LNCaP clone FGC (cell line): ENCODE measurements at regions not wholly inside any gene's neighbourhood (a gene's known extent, or its start where the extent isn't known, plus 50 kb on each side); places are given as distances from the start of the nearest gene placed in this dataset.

Experiments
- DNase-seq: peaks from one replicate; pipeline ENCODE4 v3.0.0-alpha.2; 2011; ENCODE audit warnings: low read depth
- H3K4me3 ChIP-seq: 2 replicates; pipeline ENCODE4 v1.5.1; 2011; ENCODE audit warnings: mild to moderate bottlenecking, low read depth, low read length, control low read depth
- TF ChIP-seq, protein P1 (sequence below): IDR thresholded peaks from 2 replicates; pipeline ENCODE4 v1.5.1; 2012; ENCODE audit warnings: mild to moderate bottlenecking; ENCODE audit not compliant: control insufficient read depth, insufficient read depth; ENCODE audit errors: extremely low read depth

DNA sequence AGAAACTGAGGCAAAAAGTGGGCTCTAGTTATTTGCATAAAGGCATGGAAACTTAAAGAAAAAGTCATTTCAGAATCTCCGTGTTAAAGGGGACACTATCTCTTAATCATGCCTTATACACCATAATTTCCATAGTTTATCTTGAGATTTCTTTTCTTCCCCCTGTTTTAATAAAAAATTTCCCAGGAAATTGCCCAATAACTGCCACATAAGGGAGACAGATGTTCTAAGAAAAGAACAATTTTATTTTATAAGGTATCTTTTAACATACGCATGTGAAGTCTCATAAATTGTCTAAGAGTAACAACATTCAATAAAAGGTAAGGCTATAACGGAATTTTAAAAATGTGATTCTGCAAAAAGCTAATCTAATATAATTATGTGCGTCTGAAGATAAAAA lies 371.3 kb downstream of the IRS2 start:
- TF ChIP-seq, protein P1, sequence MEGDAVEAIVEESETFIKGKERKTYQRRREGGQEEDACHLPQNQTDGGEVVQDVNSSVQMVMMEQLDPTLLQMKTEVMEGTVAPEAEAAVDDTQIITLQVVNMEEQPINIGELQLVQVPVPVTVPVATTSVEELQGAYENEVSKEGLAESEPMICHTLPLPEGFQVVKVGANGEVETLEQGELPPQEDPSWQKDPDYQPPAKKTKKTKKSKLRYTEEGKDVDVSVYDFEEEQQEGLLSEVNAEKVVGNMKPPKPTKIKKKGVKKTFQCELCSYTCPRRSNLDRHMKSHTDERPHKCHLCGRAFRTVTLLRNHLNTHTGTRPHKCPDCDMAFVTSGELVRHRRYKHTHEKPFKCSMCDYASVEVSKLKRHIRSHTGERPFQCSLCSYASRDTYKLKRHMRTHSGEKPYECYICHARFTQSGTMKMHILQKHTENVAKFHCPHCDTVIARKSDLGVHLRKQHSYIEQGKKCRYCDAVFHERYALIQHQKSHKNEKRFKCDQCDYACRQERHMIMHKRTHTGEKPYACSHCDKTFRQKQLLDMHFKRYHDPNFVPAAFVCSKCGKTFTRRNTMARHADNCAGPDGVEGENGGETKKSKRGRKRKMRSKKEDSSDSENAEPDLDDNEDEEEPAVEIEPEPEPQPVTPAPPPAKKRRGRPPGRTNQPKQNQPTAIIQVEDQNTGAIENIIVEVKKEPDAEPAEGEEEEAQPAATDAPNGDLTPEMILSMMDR: no peak
- DNase-seq: no peak
- H3K4me3 ChIP-seq: no peak overlapping the region

DNA sequence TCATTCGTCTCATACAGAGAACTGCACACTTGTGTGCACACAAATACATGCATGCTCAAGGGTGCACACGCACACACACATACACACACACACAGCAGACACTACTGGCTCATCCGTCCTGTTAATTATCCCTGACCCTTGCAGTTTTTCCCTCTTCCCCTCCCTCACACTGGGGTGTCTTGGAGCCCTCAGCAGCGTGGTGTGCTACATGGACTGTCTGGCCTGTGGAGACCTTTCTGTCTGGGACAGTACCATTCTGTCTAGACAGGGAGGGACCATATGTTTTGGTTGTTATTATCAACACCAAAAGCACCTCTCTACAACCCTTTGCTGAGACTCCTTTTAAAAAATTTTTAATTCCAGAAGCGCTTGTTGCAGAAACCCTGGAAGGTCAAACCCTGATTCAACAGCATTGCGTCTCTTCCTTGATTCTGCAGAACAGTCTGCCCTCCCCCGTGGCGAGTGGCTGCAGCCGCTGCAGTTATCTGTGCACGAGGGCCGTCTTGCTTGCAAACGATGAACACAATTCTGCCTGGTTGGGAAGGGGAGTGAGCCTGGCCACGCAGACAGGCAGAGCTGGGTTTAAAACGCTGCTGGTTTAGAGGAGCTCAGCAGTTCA lies 374.0 kb downstream of the IRS2 start:
- H3K4me3 ChIP-seq: no peak overlapping the region
- TF ChIP-seq, protein P1: no peak

DNA sequence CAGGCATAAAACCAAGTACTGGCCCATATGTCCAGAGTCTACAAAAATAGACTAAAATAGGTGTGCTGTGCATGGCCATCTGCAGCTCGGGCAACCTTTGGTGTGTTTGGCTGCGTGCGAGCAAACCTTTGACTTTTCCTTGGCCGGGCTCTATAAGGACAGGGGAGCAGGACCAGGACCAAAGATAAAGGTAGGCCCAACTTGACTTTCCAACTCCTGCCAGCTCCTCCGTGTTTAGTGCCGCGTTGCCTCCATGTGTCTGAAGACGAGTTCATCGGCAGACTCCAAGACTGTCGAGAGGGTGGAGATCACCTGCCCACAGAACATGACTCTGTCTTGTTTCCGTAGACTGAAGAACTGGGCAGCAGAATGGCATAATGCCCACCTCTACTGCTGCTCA lies 375.5 kb downstream of the IRS2 start:
- no peak for DNase-seq
- no peak overlapping the region for H3K4me3 ChIP-seq
- TF ChIP-seq, protein P1: no peak

More for the DNA sequence above, 374.0 kb downstream of the IRS2 start:
- peak; percentile 17 for DNase-seq

DNA sequence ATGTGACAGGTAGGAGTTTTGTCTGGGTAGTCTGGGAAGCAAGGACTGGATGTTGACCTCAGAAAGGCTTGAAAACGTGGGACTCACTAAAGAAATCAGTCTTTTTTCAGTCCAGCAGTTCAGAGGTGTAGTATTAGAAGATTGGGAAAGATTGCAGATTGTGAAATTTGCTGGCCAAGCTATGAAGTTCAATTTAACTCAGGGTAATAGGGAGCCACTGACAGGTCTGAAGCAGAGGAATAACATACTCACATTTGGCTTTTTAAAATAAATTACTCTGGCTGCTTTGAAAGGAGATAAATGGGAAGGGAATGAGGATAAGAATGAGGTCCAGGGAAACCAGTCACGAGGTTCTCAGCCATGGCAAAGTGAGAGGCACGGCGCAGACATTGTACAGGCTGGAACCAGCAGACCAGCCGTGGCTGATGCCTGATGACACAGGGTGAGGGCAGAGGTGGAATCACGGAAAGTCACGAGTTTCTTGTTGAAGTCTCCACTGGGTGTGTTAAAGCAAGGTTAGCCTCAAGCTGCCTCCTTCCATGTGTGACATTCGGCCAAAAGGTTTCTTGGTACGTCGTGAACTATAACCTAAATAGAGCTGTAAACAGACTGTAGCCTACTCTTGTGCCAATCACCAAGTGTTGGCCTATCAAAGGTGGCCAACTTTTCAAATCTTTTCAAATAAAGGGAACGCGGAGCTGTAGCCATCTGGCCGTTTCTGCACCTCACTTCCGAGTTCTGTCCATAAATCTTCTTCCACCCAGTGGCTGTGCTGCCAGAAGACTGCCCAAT lies 377.6 kb downstream of the IRS2 start:
- H3K4me3 ChIP-seq: no peak overlapping the region
- DNase-seq: no peak
- TF ChIP-seq, protein P1: no peak

DNA sequence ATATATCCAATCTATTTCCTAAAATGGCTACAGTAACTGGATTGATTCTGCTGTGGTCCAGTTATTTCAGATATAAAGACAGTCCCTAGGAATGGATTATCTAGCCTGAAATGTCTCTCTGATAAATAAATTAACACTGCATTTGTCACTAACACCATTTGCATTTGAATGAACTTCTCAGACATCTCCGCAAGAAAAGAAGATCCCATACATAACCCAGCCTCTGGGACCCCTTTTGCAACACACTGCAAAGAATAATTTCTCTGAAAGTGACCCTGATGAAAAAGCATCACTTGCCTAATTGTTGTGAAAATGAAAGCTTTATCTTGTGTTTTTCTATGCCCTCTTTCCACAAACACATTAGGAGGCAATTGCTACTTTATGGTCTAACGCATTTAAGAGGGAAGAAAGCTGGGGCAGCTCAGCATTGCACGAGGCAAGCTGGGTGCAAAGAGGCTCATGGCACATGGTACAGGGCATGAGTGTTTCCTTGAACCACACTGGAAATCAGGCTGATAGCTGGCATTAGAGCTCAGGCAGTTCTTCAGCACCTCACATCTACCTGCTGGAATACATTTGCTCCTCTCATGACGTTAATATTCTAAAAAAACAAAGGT lies 379.9 kb downstream of the IRS2 start:
- H3K4me3 ChIP-seq: no peak overlapping the region
- no peak for DNase-seq
- TF ChIP-seq, protein P1: no peak

DNA sequence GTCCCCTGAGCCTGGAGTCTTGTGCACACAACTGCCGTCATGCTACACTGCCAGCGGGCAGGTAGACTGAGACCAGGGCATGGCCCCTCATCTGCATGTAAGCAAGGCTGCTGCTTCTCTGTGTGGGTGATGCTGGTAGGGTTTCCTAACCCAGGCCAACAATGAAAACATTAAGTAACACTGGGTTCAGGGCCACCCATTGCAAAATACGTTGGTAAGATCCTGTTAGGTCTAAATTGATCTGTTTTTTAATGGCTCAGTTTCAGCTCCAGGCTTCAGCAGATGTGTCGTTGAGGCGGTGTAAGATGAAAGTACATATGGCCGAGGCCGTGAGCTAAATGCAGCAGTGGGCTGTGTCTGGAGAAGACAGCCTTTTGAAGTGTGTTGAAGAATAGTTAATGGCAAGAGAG lies 383.4 kb downstream of the IRS2 start:
- DNase-seq: no peak
- TF ChIP-seq, protein P1: no peak

More for the DNA sequence above, 383.4 kb downstream of the IRS2 start:
- H3K4me3 ChIP-seq: no peak overlapping the region
